ENCODE measurements at regions not wholly inside any gene's neighbourhood (a gene's known extent, or its start where the extent isn't known, plus 50 kb on each side); places are given as distances from the start of the nearest gene placed in this dataset.
"Not testable (repeated sequence)": the region's sequence is repeated elsewhere in the genome, so short reads cannot be mapped to it uniquely, and the experiment has no call there.

DNA sequence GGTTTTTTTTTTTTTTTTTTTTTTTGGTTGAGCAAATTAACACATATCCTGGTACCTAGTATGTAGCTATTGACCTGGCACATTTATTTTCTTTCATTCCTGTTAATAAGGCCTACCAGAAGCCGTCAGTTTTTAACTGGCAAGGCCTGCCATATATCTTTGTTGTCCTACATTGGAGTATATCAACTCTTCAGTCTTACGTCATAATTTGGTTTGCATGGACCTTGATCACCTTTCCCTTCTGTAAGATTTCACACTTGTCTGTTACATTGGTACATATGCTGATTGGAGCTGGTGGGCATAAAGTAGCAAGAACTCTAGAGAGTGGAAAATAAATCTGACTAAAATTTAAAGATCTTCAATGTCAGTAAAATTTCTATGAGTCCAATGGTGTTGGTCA, 1658.0 kb downstream of the C4orf33 start:
- intact Hi-C loops (cut with micrococcal nuclease): no loop called here
- Mint-ChIP-seq H3K4me3 (no peak overlapping the region), H3K9me3 (ENCODE audit: insufficient read depth) (peaks cover 4% of the 10 kb centered on the region), H3K4me1 (no peaks in the 10 kb centered on the region), H3K27ac (no peak overlapping the region), H3K27me3 (no peaks in the 10 kb centered on the region)
- POLR2A ChIA-PET: no interaction called here
- no peak overlapping the region for H3K27ac ChIP-seq (ENCODE audit: low read length in 2 of 2)
- no peak overlapping the region for H3K9ac ChIP-seq (ENCODE audit: low read length)
- CTCF ChIA-PET: no interaction called here
- no peaks in the 10 kb centered on the region for H3K36me3 ChIP-seq (replicated peaks in 1 of 2; ENCODE audit: control extremely low read depth in 1 of 2, control insufficient read depth in 1 of 2, extremely low read depth in 1 of 2, insufficient read depth in 2 of 2, low read length in 1 of 2)
- ATAC-seq (ENCODE audit: low read depth): no peak
- H3K79me2 ChIP-seq (ENCODE audit: control insufficient read depth, insufficient read depth, low read length): no peaks in the 10 kb centered on the region
- H2AFZ ChIP-seq (ENCODE audit: insufficient read depth, low read depth, low read length, poor library complexity, severe bottlenecking): no peak overlapping the region
- H3K4me1 ChIP-seq (ENCODE audit: control insufficient read depth in 2 of 2, insufficient read depth in 2 of 2, low read length in 2 of 2): no peaks in the 10 kb centered on the region
- H4K20me1 ChIP-seq (ENCODE audit: control insufficient read depth, insufficient read depth, low read length, poor library complexity, severe bottlenecking): no peaks in the 10 kb centered on the region
- H3K27me3 ChIP-seq (replicated peaks in 1 of 4; ENCODE audit: control extremely low read depth in 1 of 4, control insufficient read depth in 3 of 4, insufficient read depth in 4 of 4, low read length in 3 of 4): no peaks in the 10 kb centered on the region
- TF ChIP-seq EZH2 (IDR thresholded peaks at IDR 0.05; ENCODE audit: borderline replicate concordance, insufficient read depth, low read depth, low read length, poor library complexity, severe bottlenecking): no peak
- TF ChIP-seq, protein P1, sequence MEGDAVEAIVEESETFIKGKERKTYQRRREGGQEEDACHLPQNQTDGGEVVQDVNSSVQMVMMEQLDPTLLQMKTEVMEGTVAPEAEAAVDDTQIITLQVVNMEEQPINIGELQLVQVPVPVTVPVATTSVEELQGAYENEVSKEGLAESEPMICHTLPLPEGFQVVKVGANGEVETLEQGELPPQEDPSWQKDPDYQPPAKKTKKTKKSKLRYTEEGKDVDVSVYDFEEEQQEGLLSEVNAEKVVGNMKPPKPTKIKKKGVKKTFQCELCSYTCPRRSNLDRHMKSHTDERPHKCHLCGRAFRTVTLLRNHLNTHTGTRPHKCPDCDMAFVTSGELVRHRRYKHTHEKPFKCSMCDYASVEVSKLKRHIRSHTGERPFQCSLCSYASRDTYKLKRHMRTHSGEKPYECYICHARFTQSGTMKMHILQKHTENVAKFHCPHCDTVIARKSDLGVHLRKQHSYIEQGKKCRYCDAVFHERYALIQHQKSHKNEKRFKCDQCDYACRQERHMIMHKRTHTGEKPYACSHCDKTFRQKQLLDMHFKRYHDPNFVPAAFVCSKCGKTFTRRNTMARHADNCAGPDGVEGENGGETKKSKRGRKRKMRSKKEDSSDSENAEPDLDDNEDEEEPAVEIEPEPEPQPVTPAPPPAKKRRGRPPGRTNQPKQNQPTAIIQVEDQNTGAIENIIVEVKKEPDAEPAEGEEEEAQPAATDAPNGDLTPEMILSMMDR (IDR thresholded peaks at IDR 0.05): no peak
- H3K4me3 ChIP-seq (ENCODE audit: control extremely low read depth in 1 of 5, extremely low read depth in 1 of 5, insufficient read depth in 1 of 5, low read depth in 2 of 5, low read length in 4 of 5): no peak overlapping the region
- H3K4me2 ChIP-seq (replicated peaks; ENCODE audit: low read depth, low read length, poor library complexity, severe bottlenecking): no peak overlapping the region
- peaks cover 0 to 1% (median 0%) of the 10 kb centered on the region in 3 donors for H3K9me3 ChIP-seq (ENCODE audit: control extremely low read depth in 1 of 3, control insufficient read depth in 2 of 3, insufficient read depth in 1 of 3, low read length in 2 of 3)
- WGBS (ENCODE audit: insufficient coverage): no CpG with 5 or more reads among the region's 2 CpGs
- no peak for DNase-seq

DNA sequence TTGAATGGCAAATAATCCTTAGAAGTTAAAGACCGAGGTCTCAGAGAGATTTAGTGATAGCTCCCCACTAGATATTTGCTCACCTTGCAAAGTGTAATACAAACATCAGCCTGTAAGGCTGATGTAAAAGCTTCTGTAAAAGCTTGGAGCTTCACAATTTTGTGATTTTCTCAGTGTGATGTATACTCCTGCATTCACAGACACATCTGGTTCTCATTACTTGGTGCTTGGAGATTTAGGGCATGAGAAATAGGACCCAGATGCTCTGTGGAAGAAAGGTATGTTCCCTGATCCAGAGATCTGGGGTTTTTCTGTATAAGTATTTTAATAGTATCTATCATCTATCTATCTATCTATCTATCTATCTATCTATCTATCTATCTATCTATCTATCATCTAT, 1664.3 kb downstream of the C4orf33 start:
- Mint-ChIP-seq H3K27me3 (no peaks in the 10 kb centered on the region), H3K9me3 (ENCODE audit: insufficient read depth) (peaks cover 4% of the 10 kb centered on the region), H3K27ac (no peak overlapping the region), H3K4me3 (no peak overlapping the region), H3K4me1 (no peaks in the 10 kb centered on the region)
- DNase-seq (no peak), ATAC-seq (ENCODE audit: low read depth) (no peak)
- H3K4me2 ChIP-seq (replicated peaks; ENCODE audit: low read depth, low read length, poor library complexity, severe bottlenecking): no peak overlapping the region
- no peak overlapping the region for H2AFZ ChIP-seq (ENCODE audit: insufficient read depth, low read depth, low read length, poor library complexity, severe bottlenecking)
- ChIA-PET CTCF (no interaction called here), POLR2A (no interaction called here)
- H3K27me3 ChIP-seq (replicated peaks in 1 of 4; ENCODE audit: control extremely low read depth in 1 of 4, control insufficient read depth in 3 of 4, insufficient read depth in 4 of 4, low read length in 3 of 4): no peaks in the 10 kb centered on the region
- intact Hi-C loops (cut with micrococcal nuclease): no loop called here
- peaks cover 0 to 1% (median 0%) of the 10 kb centered on the region in 3 donors for H3K9me3 ChIP-seq (ENCODE audit: control extremely low read depth in 1 of 3, control insufficient read depth in 2 of 3, insufficient read depth in 1 of 3, low read length in 2 of 3)
- TF ChIP-seq, protein P1 (IDR thresholded peaks at IDR 0.05): no peak
- no peak for TF ChIP-seq EZH2 (IDR thresholded peaks at IDR 0.05; ENCODE audit: borderline replicate concordance, insufficient read depth, low read depth, low read length, poor library complexity, severe bottlenecking)
- no peak overlapping the region for H3K9ac ChIP-seq (ENCODE audit: low read length)
- no CpG with 5 or more reads among the region's 1 CpG for WGBS (ENCODE audit: insufficient coverage)
- no peak overlapping the region for H3K27ac ChIP-seq (ENCODE audit: low read length in 2 of 2)
- H3K4me3 ChIP-seq (ENCODE audit: control extremely low read depth in 1 of 5, extremely low read depth in 1 of 5, insufficient read depth in 1 of 5, low read depth in 2 of 5, low read length in 4 of 5): no peak overlapping the region
- H4K20me1 ChIP-seq (ENCODE audit: control insufficient read depth, insufficient read depth, low read length, poor library complexity, severe bottlenecking): no peaks in the 10 kb centered on the region
- H3K36me3 ChIP-seq (replicated peaks in 1 of 2; ENCODE audit: control extremely low read depth in 1 of 2, control insufficient read depth in 1 of 2, extremely low read depth in 1 of 2, insufficient read depth in 2 of 2, low read length in 1 of 2): no peaks in the 10 kb centered on the region
- H3K4me1 ChIP-seq (ENCODE audit: control insufficient read depth in 2 of 2, insufficient read depth in 2 of 2, low read length in 2 of 2): no peaks in the 10 kb centered on the region
- H3K79me2 ChIP-seq (ENCODE audit: control insufficient read depth, insufficient read depth, low read length): no peaks in the 10 kb centered on the region

DNA sequence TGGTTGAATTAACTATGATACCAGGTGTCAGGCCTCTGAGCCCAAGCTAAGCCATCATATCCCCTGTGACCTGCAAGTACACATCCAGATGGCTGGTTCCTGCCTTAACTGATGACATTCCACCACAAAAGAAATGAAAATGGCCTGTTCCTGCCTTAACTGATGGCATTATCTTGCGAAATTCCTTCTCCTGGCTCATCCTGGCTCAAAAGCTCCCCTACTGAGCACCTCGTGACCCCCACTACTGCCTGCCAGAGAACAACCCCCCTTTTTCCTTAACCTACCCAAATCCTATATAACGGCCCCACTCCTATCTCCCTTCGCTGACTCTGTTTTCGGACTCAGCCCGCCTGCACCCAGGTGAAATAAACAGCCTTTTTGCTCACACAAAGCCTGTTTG, 1671.4 kb downstream of the C4orf33 start:
- H3K27me3 ChIP-seq (replicated peaks in 1 of 4; ENCODE audit: control extremely low read depth in 1 of 4, control insufficient read depth in 3 of 4, insufficient read depth in 4 of 4, low read length in 3 of 4); H2AFZ ChIP-seq (ENCODE audit: insufficient read depth, low read depth, low read length, poor library complexity, severe bottlenecking); CTCF ChIA-PET; H4K20me1 ChIP-seq (ENCODE audit: control insufficient read depth, insufficient read depth, low read length, poor library complexity, severe bottlenecking); H3K27ac ChIP-seq (ENCODE audit: low read length in 2 of 2); ATAC-seq (ENCODE audit: low read depth); H3K4me3 Mint-ChIP-seq; H3K4me1 ChIP-seq (ENCODE audit: control insufficient read depth in 2 of 2, insufficient read depth in 2 of 2, low read length in 2 of 2); DNase-seq; H3K4me2 ChIP-seq (replicated peaks; ENCODE audit: low read depth, low read length, poor library complexity, severe bottlenecking); H3K79me2 ChIP-seq (ENCODE audit: control insufficient read depth, insufficient read depth, low read length); POLR2A ChIA-PET; H3K9ac ChIP-seq (ENCODE audit: low read length); H3K4me3 ChIP-seq (ENCODE audit: control extremely low read depth in 1 of 5, extremely low read depth in 1 of 5, insufficient read depth in 1 of 5, low read depth in 2 of 5, low read length in 4 of 5); H3K27me3 Mint-ChIP-seq; H3K27ac Mint-ChIP-seq; intact Hi-C loops (cut with micrococcal nuclease); H3K9me3 Mint-ChIP-seq (ENCODE audit: insufficient read depth); H3K36me3 ChIP-seq (replicated peaks in 1 of 2; ENCODE audit: control extremely low read depth in 1 of 2, control insufficient read depth in 1 of 2, extremely low read depth in 1 of 2, insufficient read depth in 2 of 2, low read length in 1 of 2); H3K4me1 Mint-ChIP-seq; H3K9me3 ChIP-seq (ENCODE audit: control extremely low read depth in 1 of 3, control insufficient read depth in 2 of 3, insufficient read depth in 1 of 3, low read length in 2 of 3): not testable (repeated sequence)
- 88% methylated on average over 6 of the region's 6 CpGs for WGBS (ENCODE audit: insufficient coverage)

Data from B cell (primary cell).